Sigmoid colon (tissue), 6 donors: ENCODE measurements at regions not wholly inside any gene's neighbourhood (a gene's known extent, or its start where the extent isn't known, plus 50 kb on each side); places are given as distances from the start of the nearest gene placed in this dataset.

ENCODE experiments used
- DNase-seq: peaks from one replicate; pipeline ENCODE4 v3.0.0-alpha.2; 2019
- H3K27ac ChIP-seq, 4 donors: fragments of 200-600 bp; sonication (generic); one replicate each; pipeline ENCODE4 v1.5.1; 2016 to 2019; ENCODE audit warnings: mild to moderate bottlenecking in 1 of 4
- H3K27me3 ChIP-seq, 3 donors: fragments of 200-600 bp; sonication (generic); one replicate each; pipeline ENCODE4 v1.5.1; 2019; ENCODE audit warnings: mild to moderate bottlenecking in 1 of 3
- H3K36me3 ChIP-seq, 4 donors: fragments of 200-600 bp; sonication (generic); one replicate each; pipeline ENCODE4 v1.5.1; 2016 to 2019
- H3K4me1 ChIP-seq, 4 donors: fragments of 200-600 bp; sonication (generic); one replicate each; pipeline ENCODE4 v1.5.1; 2017 to 2019
- H3K4me3 ChIP-seq, 4 donors: fragments of 200-600 bp; sonication (generic); one replicate each; pipeline ENCODE4 v1.5.1; 2017 to 2019; ENCODE audit warnings: mild to moderate bottlenecking in 2 of 4, moderate library complexity in 1 of 4
- H3K9me3 ChIP-seq, 4 donors: fragments of 200-600 bp in 3 of 4; sonication (generic) in 3 of 4; one replicate each; pipeline versions ENCODE4 v1.5.1 to v1.6.1; 2013 to 2019
- CTCF ChIP-seq, 4 experiments: fragments of 450-650 bp in 3 of 4; fragments of 200-600 bp in 1 of 4; IDR thresholded peaks; one replicate each; pipeline ENCODE4 v1.5.1; 2016 to 2019; ENCODE audit warnings: antibody characterized with exemption in 4 of 4, mild to moderate bottlenecking in 3 of 4, moderate library complexity in 2 of 4
- EP300 ChIP-seq, 4 donors: sonication (generic); formaldehyde crosslinking; IDR thresholded peaks; one replicate each; pipeline ENCODE4 v1.6.1; 2017; ENCODE audit warnings: antibody characterized with exemption in 4 of 4
- POLR2A ChIP-seq, 2 donors: fragments of 450-650 bp; IDR thresholded peaks; one replicate each; pipeline ENCODE4 v1.6.1; 2016; ENCODE audit warnings: antibody characterized with exemption in 2 of 2, mild to moderate bottlenecking in 2 of 2, moderate library complexity in 2 of 2
- POLR2AphosphoS5 ChIP-seq, 4 donors: sonication (generic); formaldehyde crosslinking; IDR thresholded peaks; one replicate each; pipeline ENCODE4 v1.6.1; 2017; ENCODE audit warnings: antibody characterized with exemption in 4 of 4
- WGBS, 2 donors: extraction: QIAGEN DNeasy Blood & Tissue Kit; methylation state at CpG; one replicate each; pipeline ENCODE4 v1.1.7; 2013; 5-methylcytosine and 5-hydroxymethylcytosine counted together
- intact Hi-C: fragments of 100-400 bp; cut with DNase I; formaldehyde crosslinking; loops from one replicate; pipeline ENCODE4 v1.15.1; 2023
- donor health status: healthy with polysubstance abuse.
- donor health status: healthy.

- no peak for TF ChIP-seq EP300 (IDR thresholded peaks at IDR 0.05)
- no peak for TF ChIP-seq POLR2AphosphoS5 (IDR thresholded peaks at IDR 0.05)
- no peak for TF ChIP-seq CTCF (IDR thresholded peaks at IDR 0.05)
- no peak for TF ChIP-seq POLR2A (IDR thresholded peaks at IDR 0.05)
- no peak overlapping the region for H3K27ac ChIP-seq
- WGBS, 2 donors, result 88 to 90% methylated on average over 4 of the region's 4 CpGs
- peaks cover 0 to under 1% (median 0%) of the 10 kb centered on the region in 3 donors for H3K27me3 ChIP-seq
- no peak overlapping the region for H3K4me3 ChIP-seq
- intact Hi-C loops, result no loop called here
- H3K36me3 ChIP-seq, result no peaks in the 10 kb centered on the region
- H3K9me3 ChIP-seq, result no peaks in the 10 kb centered on the region
- no peaks in the 10 kb centered on the region for H3K4me1 ChIP-seq
- no peak for DNase-seq
Measured at GRCh38 chr11:33420959-33421566, 163.9 kb downstream of the HIPK3 start.

- no peak for DNase-seq
- no peak overlapping the region for H3K27ac ChIP-seq
- H3K4me1 ChIP-seq, result no peaks in the 10 kb centered on the region
- intact Hi-C loops, result no loop called here
- 77 to 83% methylated on average over 4 of the region's 4 CpGs for WGBS, 2 donors
- H3K4me3 ChIP-seq, result no peak overlapping the region
- H3K27me3 ChIP-seq, result peaks cover 0 to 4% (median 0%) of the 10 kb centered on the region in 3 donors
- TF ChIP-seq POLR2A (IDR thresholded peaks at IDR 0.05) (no peak), POLR2AphosphoS5 (IDR thresholded peaks at IDR 0.05) (no peak), CTCF (IDR thresholded peaks at IDR 0.05) (no peak), EP300 (IDR thresholded peaks at IDR 0.05) (no peak)
- H3K9me3 ChIP-seq, result no peaks in the 10 kb centered on the region
- no peaks in the 10 kb centered on the region for H3K36me3 ChIP-seq
Measured at GRCh38 chr11:33419924-33420323, 162.7 kb downstream of the HIPK3 start.

- H3K27me3 ChIP-seq, result peaks cover 0 to 7% (median 0%) of the 10 kb centered on the region in 3 donors
- no peak for DNase-seq
- intact Hi-C loops, result no loop called here
- no peaks in the 10 kb centered on the region for H3K9me3 ChIP-seq
- no peak overlapping the region for H3K4me3 ChIP-seq
- no peaks in the 10 kb centered on the region for H3K36me3 ChIP-seq
- no peaks in the 10 kb centered on the region for H3K4me1 ChIP-seq
- WGBS, 2 donors, result 80 to 91% methylated on average over 7 of the region's 7 CpGs
- H3K27ac ChIP-seq, result no peak overlapping the region
- TF ChIP-seq POLR2A (IDR thresholded peaks at IDR 0.05) (no peak), CTCF (IDR thresholded peaks at IDR 0.05) (no peak), POLR2AphosphoS5 (IDR thresholded peaks at IDR 0.05) (no peak), EP300 (IDR thresholded peaks at IDR 0.05) (no peak)
Measured at GRCh38 chr11:33417121-33417520, 159.9 kb downstream of the HIPK3 start.

GRCh38 chr11:33413301-33413700 lies 156.1 kb downstream of the HIPK3 start:
- Histone ChIP-seq H3K9me3 (no peaks in the 10 kb centered on the region), H3K27ac (no peak overlapping the region), H3K36me3 (no peaks in the 10 kb centered on the region), H3K4me3 (no peak overlapping the region), H3K27me3 (peaks cover 0 to 7% (median 0%) of the 10 kb centered on the region in 3 donors), H3K4me1 (no peaks in the 10 kb centered on the region)
- 75 to 77% methylated on average over 4 of the region's 4 CpGs for WGBS, 2 donors
- no peak for DNase-seq
- intact Hi-C loops, result no loop called here
- TF ChIP-seq POLR2A (IDR thresholded peaks at IDR 0.05) (no peak), EP300 (IDR thresholded peaks at IDR 0.05) (no peak), CTCF (IDR thresholded peaks at IDR 0.05) (no peak), POLR2AphosphoS5 (IDR thresholded peaks at IDR 0.05) (no peak)

- intact Hi-C loops, result no loop called here
- H3K27ac ChIP-seq, result no peak overlapping the region
- TF ChIP-seq EP300 (IDR thresholded peaks at IDR 0.05) (no peak), POLR2AphosphoS5 (IDR thresholded peaks at IDR 0.05) (no peak), POLR2A (IDR thresholded peaks at IDR 0.05) (no peak), CTCF (IDR thresholded peaks at IDR 0.05) (no peak)
- no peak overlapping the region for H3K4me3 ChIP-seq
- H3K36me3 ChIP-seq, result no peaks in the 10 kb centered on the region
- peaks cover 0 to 7% (median 0%) of the 10 kb centered on the region in 3 donors for H3K27me3 ChIP-seq
- no peaks in the 10 kb centered on the region for H3K4me1 ChIP-seq
- H3K9me3 ChIP-seq, result no peaks in the 10 kb centered on the region
- no peak for DNase-seq
Measured at GRCh38 chr11:33412241-33412640, 155.1 kb downstream of the HIPK3 start.
